ENCODE measurements at regions not wholly inside any gene's neighbourhood (a gene's known extent, or its start where the extent isn't known, plus 50 kb on each side); places are given as distances from the start of the nearest gene placed in this dataset.

GRCh38 chr6:166068768-166069167 is 98.9 kb downstream of the TBXT start:
- TF ChIP-seq CTCF (IDR thresholded peaks at IDR 0.05; ENCODE audit: low read depth, low read length) = no peak
- TF ChIP-seq EZH2phosphoT487 (IDR thresholded peaks at IDR 0.05; ENCODE audit: low read depth) = no peak
- H3K9me3 ChIP-seq (ENCODE audit: insufficient read depth, low read length) = no peaks in the 10 kb centered on the region
- H3K4me3 ChIP-seq (ENCODE audit: low read length) = no peak overlapping the region
- no peaks in the 10 kb centered on the region for H3K36me3 ChIP-seq (replicated peaks; ENCODE audit: low read depth, low read length)
- no peak overlapping the region for H3K27ac ChIP-seq (ENCODE audit: low read length)
- H3K27me3 ChIP-seq (ENCODE audit: low read depth, low read length) = no peaks in the 10 kb centered on the region
- no peaks in the 10 kb centered on the region for H4K20me1 ChIP-seq (ENCODE audit: insufficient read depth, low read length)
- no peaks in the 10 kb centered on the region for H3K79me2 ChIP-seq (ENCODE audit: low read length)
- no peak overlapping the region for H3K4me2 ChIP-seq (ENCODE audit: low read length)
- no peak overlapping the region for H2AFZ ChIP-seq (ENCODE audit: low read depth, low read length)
- no peak overlapping the region for H3K9ac ChIP-seq (ENCODE audit: low read length)
- no peaks in the 10 kb centered on the region for H3K4me1 ChIP-seq (ENCODE audit: low read length)

GRCh38 chr6:166058064-166058739 is 109.4 kb downstream of the TBXT start:
- Histone ChIP-seq H3K36me3 (replicated peaks; ENCODE audit: low read depth, low read length) (no peaks in the 10 kb centered on the region), H3K9me3 (ENCODE audit: insufficient read depth, low read length) (no peaks in the 10 kb centered on the region), H2AFZ (ENCODE audit: low read depth, low read length) (no peak overlapping the region), H3K79me2 (ENCODE audit: low read length) (no peaks in the 10 kb centered on the region), H3K4me2 (ENCODE audit: low read length) (no peak overlapping the region), H3K4me3 (ENCODE audit: low read length) (no peak overlapping the region), H3K4me1 (ENCODE audit: low read length) (no peaks in the 10 kb centered on the region), H3K27me3 (ENCODE audit: low read depth, low read length) (no peaks in the 10 kb centered on the region), H4K20me1 (ENCODE audit: insufficient read depth, low read length) (no peaks in the 10 kb centered on the region), H3K27ac (ENCODE audit: low read length) (no peak overlapping the region), H3K9ac (ENCODE audit: low read length) (no peak overlapping the region)
- TF ChIP-seq CTCF (IDR thresholded peaks at IDR 0.05; ENCODE audit: low read depth, low read length) (no peak), EZH2phosphoT487 (IDR thresholded peaks at IDR 0.05; ENCODE audit: low read depth) (no peak)

- no peaks in the 10 kb centered on the region for H3K27me3 ChIP-seq (ENCODE audit: low read depth, low read length)
- H3K79me2 ChIP-seq (ENCODE audit: low read length) = no peaks in the 10 kb centered on the region
- no peak overlapping the region for H3K9ac ChIP-seq (ENCODE audit: low read length)
- H4K20me1 ChIP-seq (ENCODE audit: insufficient read depth, low read length) = no peaks in the 10 kb centered on the region
- no peak overlapping the region for H2AFZ ChIP-seq (ENCODE audit: low read depth, low read length)
- TF ChIP-seq CTCF (IDR thresholded peaks at IDR 0.05; ENCODE audit: low read depth, low read length) (no peak), EZH2phosphoT487 (IDR thresholded peaks at IDR 0.05; ENCODE audit: low read depth) (no peak)
- H3K27ac ChIP-seq (ENCODE audit: low read length) = no peak overlapping the region
- no peaks in the 10 kb centered on the region for H3K4me1 ChIP-seq (ENCODE audit: low read length)
- no peaks in the 10 kb centered on the region for H3K9me3 ChIP-seq (ENCODE audit: insufficient read depth, low read length)
- no peaks in the 10 kb centered on the region for H3K36me3 ChIP-seq (replicated peaks; ENCODE audit: low read depth, low read length)
- H3K4me2 ChIP-seq (ENCODE audit: low read length) = no peak overlapping the region
- no peak overlapping the region for H3K4me3 ChIP-seq (ENCODE audit: low read length)
Observed at GRCh38 chr6:166057431-166057830, 110.2 kb downstream of the TBXT start.

GRCh38 chr6:166056637-166057036 is 111.0 kb downstream of the TBXT start:
- no peaks in the 10 kb centered on the region for H4K20me1 ChIP-seq (ENCODE audit: insufficient read depth, low read length)
- TF ChIP-seq CTCF (IDR thresholded peaks at IDR 0.05; ENCODE audit: low read depth, low read length) = no peak
- no peak for TF ChIP-seq EZH2phosphoT487 (IDR thresholded peaks at IDR 0.05; ENCODE audit: low read depth)
- no peak overlapping the region for H3K4me2 ChIP-seq (ENCODE audit: low read length)
- no peaks in the 10 kb centered on the region for H3K79me2 ChIP-seq (ENCODE audit: low read length)
- H3K4me3 ChIP-seq (ENCODE audit: low read length) = no peak overlapping the region
- H2AFZ ChIP-seq (ENCODE audit: low read depth, low read length) = no peak overlapping the region
- H3K27ac ChIP-seq (ENCODE audit: low read length) = no peak overlapping the region
- H3K4me1 ChIP-seq (ENCODE audit: low read length) = no peaks in the 10 kb centered on the region
- no peak overlapping the region for H3K9ac ChIP-seq (ENCODE audit: low read length)
- no peaks in the 10 kb centered on the region for H3K9me3 ChIP-seq (ENCODE audit: insufficient read depth, low read length)
- no peaks in the 10 kb centered on the region for H3K36me3 ChIP-seq (replicated peaks; ENCODE audit: low read depth, low read length)
- H3K27me3 ChIP-seq (ENCODE audit: low read depth, low read length) = no peaks in the 10 kb centered on the region

Measured in OCI-LY3 (cell line).